Heart left ventricle (tissue), 16 donors: ENCODE measurements at regions not wholly inside any gene's neighbourhood (a gene's known extent, or its start where the extent isn't known, plus 50 kb on each side); places are given as distances from the start of the nearest gene placed in this dataset.

Experiments
- ATAC-seq, 4 donors: fragments of 200-7000 bp; cut with Tn5 transposase; one replicate each; pipeline ENCODE4 v1.9.1; 2020 to 2022; ENCODE audit warnings: moderate library complexity in 4 of 4, mild to moderate bottlenecking in 3 of 4, moderate number of reproducible peaks in 1 of 4
- DNase-seq, 5 donors: peaks; one replicate each; pipeline ENCODE4 v3.0.0-alpha.2; 2020
- H3K27ac ChIP-seq, 12 donors: fragments of 200-600 bp; sonication (generic) in 4 of 12; one replicate each; pipeline versions ENCODE4 v1.5.0 to v1.8.0; 2016 to 2022; ENCODE audit warnings: mild to moderate bottlenecking in 2 of 12
- H3K27me3 ChIP-seq, 9 donors: fragments of 200-600 bp; sonication (generic) in 2 of 9; one replicate each; pipeline versions ENCODE4 v1.5.1 to v1.8.0; 2016 to 2022; ENCODE audit warnings: mild to moderate bottlenecking in 3 of 9
- H3K36me3 ChIP-seq, 9 donors: fragments of 200-600 bp; sonication (generic) in 2 of 9; one replicate each; pipeline versions ENCODE4 v1.5.0 to v1.8.0; 2018 to 2022; ENCODE audit warnings: mild to moderate bottlenecking in 2 of 9
- H3K4me1 ChIP-seq, 12 donors: fragments of 200-600 bp; sonication (generic) in 4 of 12; one replicate each; pipeline versions ENCODE4 v1.5.0 to v1.8.0; 2016 to 2022; ENCODE audit warnings: mild to moderate bottlenecking in 3 of 12
- H3K4me3 ChIP-seq, 12 donors: fragments of 200-600 bp; sonication (generic) in 4 of 12; one replicate each; pipeline versions ENCODE4 v1.5.0 to v1.8.0; 2017 to 2022; ENCODE audit warnings: mild to moderate bottlenecking in 9 of 12, moderate library complexity in 4 of 12
- H3K9me3 ChIP-seq, 12 donors: fragments of 200-600 bp; sonication (generic) in 4 of 12; one replicate each; pipeline versions ENCODE4 v1.5.0 to v1.8.0; 2016 to 2022; ENCODE audit warnings: mild to moderate bottlenecking in 1 of 12
- POLR2A ChIP-seq, 2 donors: fragments of 450-650 bp; IDR thresholded peaks; one replicate each; pipeline ENCODE4 v1.6.1; 2017; ENCODE audit warnings: antibody characterized with exemption in 2 of 2, mild to moderate bottlenecking in 2 of 2, moderate library complexity in 2 of 2
- WGBS, 4 donors: extraction: QIAGEN DNeasy Blood & Tissue Kit in 2 of 4; methylation state at CpG; one replicate each; pipeline versions ENCODE4 v1.1.5 to v1.1.7; 2013 to 2018; 5-methylcytosine and 5-hydroxymethylcytosine counted together
- intact Hi-C, 10 donors: fragments of 100-400 bp; cut with DNase I; formaldehyde crosslinking; loops; one replicate each; pipeline versions ENCODE4 v1.11.1 to v1.14.2; 2022
- TF ChIP-seq, protein P1 (sequence below), 12 donors: fragments of 200-600 bp; sonication (generic) in 4 of 12; IDR thresholded peaks; one replicate each; pipeline versions ENCODE4 v1.5.0 to v1.8.0; 2018 to 2022; ENCODE audit warnings: antibody characterized with exemption in 12 of 12, mild to moderate bottlenecking in 5 of 12
- donor health status: ischemic (EF 13 %, LVEDD 7.1; RV severe dilation, severe dysfunction).
- donor health status: healthy with polysubstance abuse.
- donor health status: DM: no; HTN: yes; CAD: no.
- donor health status: DM: no; HTN: no; CAD: no.
- donor health status: ischemic (EF 25% LVEDD 6.9; RV normal size, moderate dysfunction).
- donor health status: ischemic (EF 25% LVEDD 5.7; RV mildly dilated, moderate dysfunction).
- donor health status: healthy.
- donor health status: DM: yes; HTN: yes; CAD: no.
- donor health status: ischemic (EF 35%, LVEDD 5.7; RV mildly dilated, moderate dysfunction).
- donor health status: nonischemic (EF 11% LVEDD 7.7; RV severe dilation, severe dysfunction).
- donor health status: DM: yes; HTN: yes; CAD: no.
- donor health status: PGD.
- donor health status: ischemic (EF 29% LVEDD 5.4; RV normal size, mild dysfunction).
- donor health status: nonischemic (EF 23%, LVEDD 6.1; RV moderate dilation, normal function).

DNA sequence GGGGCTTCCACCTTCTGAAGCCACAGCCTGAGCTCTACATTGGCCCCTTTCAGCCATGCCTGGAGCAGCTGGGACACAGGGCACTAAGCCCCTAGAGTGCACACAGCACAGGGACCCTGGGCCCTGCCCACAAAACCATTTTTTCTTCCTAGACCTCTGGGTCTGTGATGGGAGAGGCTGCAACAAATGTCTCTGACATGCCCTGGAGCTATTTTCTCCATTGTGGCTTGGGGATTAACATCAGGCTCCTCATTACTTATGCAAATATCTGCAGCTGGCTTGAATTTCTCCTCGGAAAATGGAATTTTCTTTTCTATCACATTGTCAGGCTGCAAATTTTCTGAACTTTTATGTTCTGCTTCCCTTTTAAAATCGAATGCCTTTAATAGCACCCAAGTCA is 795.7 kb downstream of the LTN1 start:
- intact Hi-C loops: no loop called here
- Histone ChIP-seq H3K27me3 (no peaks in the 10 kb centered on the region), H3K4me1 (no peaks in the 10 kb centered on the region), H3K27ac (no peak overlapping the region), H3K36me3 (no peaks in the 10 kb centered on the region), H3K4me3 (no peak overlapping the region), H3K9me3 (peaks cover 0 to 32% (median 0%) of the 10 kb centered on the region in 12 donors)
- TF ChIP-seq POLR2A (IDR thresholded peaks at IDR 0.05): no peak
- TF ChIP-seq, protein P1, sequence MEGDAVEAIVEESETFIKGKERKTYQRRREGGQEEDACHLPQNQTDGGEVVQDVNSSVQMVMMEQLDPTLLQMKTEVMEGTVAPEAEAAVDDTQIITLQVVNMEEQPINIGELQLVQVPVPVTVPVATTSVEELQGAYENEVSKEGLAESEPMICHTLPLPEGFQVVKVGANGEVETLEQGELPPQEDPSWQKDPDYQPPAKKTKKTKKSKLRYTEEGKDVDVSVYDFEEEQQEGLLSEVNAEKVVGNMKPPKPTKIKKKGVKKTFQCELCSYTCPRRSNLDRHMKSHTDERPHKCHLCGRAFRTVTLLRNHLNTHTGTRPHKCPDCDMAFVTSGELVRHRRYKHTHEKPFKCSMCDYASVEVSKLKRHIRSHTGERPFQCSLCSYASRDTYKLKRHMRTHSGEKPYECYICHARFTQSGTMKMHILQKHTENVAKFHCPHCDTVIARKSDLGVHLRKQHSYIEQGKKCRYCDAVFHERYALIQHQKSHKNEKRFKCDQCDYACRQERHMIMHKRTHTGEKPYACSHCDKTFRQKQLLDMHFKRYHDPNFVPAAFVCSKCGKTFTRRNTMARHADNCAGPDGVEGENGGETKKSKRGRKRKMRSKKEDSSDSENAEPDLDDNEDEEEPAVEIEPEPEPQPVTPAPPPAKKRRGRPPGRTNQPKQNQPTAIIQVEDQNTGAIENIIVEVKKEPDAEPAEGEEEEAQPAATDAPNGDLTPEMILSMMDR (IDR thresholded peaks at IDR 0.05): no peak
- DNase-seq (no peak), ATAC-seq (no peak)
- WGBS, 4 donors: 76 to 90% (median 88%) methylated on average over 2 of the region's 2 CpGs

DNA sequence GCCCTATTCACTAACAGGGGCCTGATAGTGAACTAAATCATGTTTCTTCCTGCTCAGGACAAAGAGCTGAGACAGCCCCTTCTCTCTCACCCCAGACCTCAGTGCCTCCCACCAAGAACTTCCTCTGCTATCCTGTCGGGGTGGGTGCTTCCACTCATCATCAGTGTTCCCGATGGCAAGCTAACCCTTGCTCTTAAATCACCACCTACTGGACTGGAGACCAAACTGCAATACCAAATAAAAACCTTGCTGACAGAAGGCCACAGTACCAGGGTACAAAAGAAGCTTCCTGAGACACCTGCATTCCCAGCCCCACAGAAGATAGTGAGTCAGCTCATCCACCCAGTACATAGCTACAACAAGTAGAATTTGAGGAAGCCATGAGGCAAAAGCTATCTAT is 799.5 kb downstream of the LTN1 start:
- Histone ChIP-seq H3K36me3 (no peaks in the 10 kb centered on the region), H3K27ac (no peak overlapping the region), H3K4me3 (no peak overlapping the region), H3K9me3 (peaks cover 0 to 16% (median 0%) of the 10 kb centered on the region in 12 donors), H3K4me1 (no peaks in the 10 kb centered on the region), H3K27me3 (no peaks in the 10 kb centered on the region)
- TF ChIP-seq, protein P1 (IDR thresholded peaks at IDR 0.05): no peak
- no peak for TF ChIP-seq POLR2A (IDR thresholded peaks at IDR 0.05)
- DNase-seq (no peak), ATAC-seq (no peak)
- WGBS, 4 donors: 35 to 55% (median 46%) methylated on average over 2 of the region's 2 CpGs
- intact Hi-C loops: no loop called here

DNA sequence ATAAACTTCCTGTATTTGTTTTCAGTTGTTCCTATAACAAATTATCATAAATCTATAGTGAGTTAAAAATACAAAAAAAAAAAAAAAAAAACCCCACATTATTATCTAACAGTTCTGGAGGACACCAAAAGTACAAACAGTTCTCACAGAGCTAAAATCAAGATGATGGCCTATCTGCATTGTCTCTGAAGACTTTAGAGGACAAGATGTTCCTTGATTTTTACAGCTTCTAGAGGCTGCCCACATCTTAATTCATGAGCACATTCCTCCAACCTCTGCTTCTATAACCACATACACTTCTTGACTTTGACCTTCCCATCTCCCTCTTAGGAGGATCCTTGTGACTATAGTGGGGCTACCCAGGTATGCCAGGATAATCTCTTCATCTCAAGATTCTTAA is 806.1 kb downstream of the LTN1 start:
- no peaks in the 10 kb centered on the region for H3K27me3 ChIP-seq
- DNase-seq (no peak), ATAC-seq (no peak)
- H3K4me3 ChIP-seq: no peak overlapping the region
- intact Hi-C loops: no loop called here
- TF ChIP-seq POLR2A (IDR thresholded peaks at IDR 0.05): no peak
- TF ChIP-seq, protein P1 (IDR thresholded peaks at IDR 0.05): no peak
- no peak overlapping the region for H3K27ac ChIP-seq
- no peaks in the 10 kb centered on the region for H3K36me3 ChIP-seq
- H3K4me1 ChIP-seq: no peaks in the 10 kb centered on the region
- peaks cover 0 to 11% (median 0%) of the 10 kb centered on the region in 12 donors for H3K9me3 ChIP-seq

DNA sequence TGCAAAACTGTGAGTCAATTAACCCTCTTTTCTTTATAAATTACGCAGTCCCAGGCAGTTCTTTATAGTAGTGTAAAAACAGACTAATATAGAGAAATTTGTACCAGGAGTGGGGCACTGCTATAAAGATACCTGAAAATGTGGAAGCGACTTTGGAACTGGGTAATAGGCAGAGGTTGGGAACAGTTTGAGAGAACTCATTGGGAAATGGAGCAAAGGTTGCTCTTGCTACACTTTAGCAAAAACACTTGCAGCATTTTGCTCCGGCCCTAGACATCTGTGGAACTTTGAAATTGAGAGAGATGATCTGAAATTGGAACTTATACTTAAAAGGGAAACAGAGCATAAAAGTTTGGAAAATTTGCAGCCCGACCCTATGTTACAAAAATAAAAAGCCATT is 810.9 kb downstream of the LTN1 start:
- H3K9me3 ChIP-seq: peaks cover 0 to 12% (median 0%) of the 10 kb centered on the region in 12 donors
- TF ChIP-seq POLR2A (IDR thresholded peaks at IDR 0.05): no peak
- TF ChIP-seq, protein P1 (IDR thresholded peaks at IDR 0.05): no peak
- no peaks in the 10 kb centered on the region for H3K27me3 ChIP-seq
- no peak overlapping the region for H3K27ac ChIP-seq
- WGBS, 4 donors: 92 to 95% (median 93%) methylated on average over 4 of the region's 4 CpGs
- H3K36me3 ChIP-seq: no peaks in the 10 kb centered on the region
- H3K4me3 ChIP-seq: no peak overlapping the region
- no peaks in the 10 kb centered on the region for H3K4me1 ChIP-seq
- ATAC-seq: no peak
- DNase-seq: no peak
- intact Hi-C loops: no loop called here
